Parathyroid adenoma (tissue), 2 donors: ENCODE measurements at regions not wholly inside any gene's neighbourhood (a gene's known extent, or its start where the extent isn't known, plus 50 kb on each side); places are given as distances from the start of the nearest gene placed in this dataset.

Source experiments
- H2AFZ ChIP-seq: fragments of 300-600 bp; sonication (generic); one replicate; pipeline ENCODE4 v1.7.0; 2017; ENCODE audit warnings: antibody characterized with exemption, mild to moderate bottlenecking
- H3K27ac ChIP-seq: fragments of 300-600 bp; sonication (generic); one replicate; pipeline ENCODE4 v1.7.0; 2017
- H3K27me3 ChIP-seq: fragments of 300-600 bp; sonication (generic); one replicate; pipeline ENCODE4 v1.7.0; 2017; ENCODE audit warnings: low read length; ENCODE audit not compliant: control insufficient read depth, insufficient read depth
- H3K36me3 ChIP-seq: fragments of 300-600 bp; sonication (generic); one replicate; pipeline ENCODE4 v1.7.0; 2017; ENCODE audit warnings: low read length; ENCODE audit not compliant: control insufficient read depth, insufficient read depth
- H3K4me1 ChIP-seq: fragments of 300-600 bp; sonication (generic); one replicate; pipeline ENCODE4 v1.7.0; 2017; ENCODE audit warnings: control low read depth
- H3K4me2 ChIP-seq: fragments of 300-600 bp; sonication (generic); one replicate; pipeline ENCODE4 v1.7.0; 2017; ENCODE audit warnings: low read length
- H3K4me3 ChIP-seq: fragments of 300-600 bp; sonication (generic); one replicate; pipeline ENCODE4 v1.7.0; 2017; ENCODE audit warnings: low read depth, low read length
- H3K79me2 ChIP-seq: fragments of 300-600 bp; sonication (generic); one replicate; pipeline ENCODE4 v1.7.0; 2017; ENCODE audit warnings: control low read depth
- H3K9ac ChIP-seq: fragments of 300-600 bp; sonication (generic); one replicate; pipeline ENCODE4 v1.7.0; 2017; ENCODE audit warnings: mild to moderate bottlenecking
- H3K9me3 ChIP-seq: fragments of 300-600 bp; sonication (generic); one replicate; pipeline ENCODE4 v1.7.0; 2017; ENCODE audit warnings: low read length; ENCODE audit not compliant: control insufficient read depth
- CTCF ChIP-seq: fragments of 300-600 bp; sonication (generic); IDR thresholded peaks from one replicate; pipeline ENCODE4 v1.7.0; 2017; ENCODE audit warnings: antibody characterized with exemption, mild to moderate bottlenecking
- donor health status: primary hyperparathyroidism.

- Histone ChIP-seq H3K4me3 (no peak overlapping the region), H3K9ac (no peak overlapping the region), H3K4me1 (no peaks in the 10 kb centered on the region), H3K27me3 (no peaks in the 10 kb centered on the region), H3K27ac (no peak overlapping the region), H3K9me3 (no peaks in the 10 kb centered on the region), H2AFZ (no peak overlapping the region), H3K79me2 (no peaks in the 10 kb centered on the region), H3K36me3 (no peaks in the 10 kb centered on the region), H3K4me2 (no peak overlapping the region)
- TF ChIP-seq CTCF: no peak
Measured at GRCh38 chr3:62995530-62995929, 120.3 kb upstream of the CADPS start.

DNA sequence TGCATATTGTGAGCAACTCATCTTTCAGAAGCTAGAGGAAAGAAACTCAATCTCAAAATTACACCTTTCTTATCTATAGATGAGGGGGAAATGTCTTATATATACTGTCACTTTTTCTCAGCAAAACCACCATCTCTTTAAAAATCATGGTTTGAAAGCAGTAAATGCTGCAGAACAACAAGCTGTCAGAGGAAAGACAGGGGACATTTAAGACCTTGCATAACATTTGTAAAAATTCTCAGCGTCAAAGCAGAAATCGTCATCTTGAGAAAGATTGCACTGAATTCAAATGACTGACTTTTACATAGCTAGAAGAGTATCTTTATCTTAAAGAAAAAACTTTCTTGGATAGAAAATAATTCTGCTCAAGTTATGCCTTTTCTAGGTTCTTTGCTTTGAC, 122.2 kb upstream of the CADPS start:
- no peak overlapping the region for H3K4me3 ChIP-seq
- no peak overlapping the region for H3K4me2 ChIP-seq
- H3K9me3 ChIP-seq: no peaks in the 10 kb centered on the region
- TF ChIP-seq CTCF: no peak
- H2AFZ ChIP-seq: no peak overlapping the region
- H3K9ac ChIP-seq: no peak overlapping the region
- H3K27me3 ChIP-seq: no peaks in the 10 kb centered on the region
- no peak overlapping the region for H3K27ac ChIP-seq
- H3K79me2 ChIP-seq: no peaks in the 10 kb centered on the region
- H3K4me1 ChIP-seq: no peaks in the 10 kb centered on the region
- H3K36me3 ChIP-seq: no peaks in the 10 kb centered on the region

DNA sequence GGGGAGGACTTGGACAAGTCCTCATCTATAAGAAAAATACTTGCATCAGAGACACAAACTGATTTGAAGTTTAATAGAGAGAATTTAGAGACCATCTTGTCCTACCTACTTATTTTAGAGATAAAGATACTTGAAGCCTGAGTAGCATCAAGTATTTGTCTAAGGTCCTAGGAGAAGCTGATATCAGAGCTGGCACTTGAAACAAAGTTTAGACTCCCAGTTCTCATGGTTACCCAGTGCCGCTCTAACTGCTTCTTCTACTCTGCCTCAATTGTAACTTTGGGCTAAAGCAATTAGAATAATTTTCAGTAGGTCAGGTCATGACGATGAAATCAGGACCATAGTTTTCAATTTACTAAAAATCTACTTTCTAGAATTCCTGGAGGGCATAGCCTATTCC, 123.9 kb upstream of the CADPS start:
- Histone ChIP-seq H3K4me1 (no peaks in the 10 kb centered on the region), H3K9me3 (no peaks in the 10 kb centered on the region), H3K79me2 (no peaks in the 10 kb centered on the region), H3K4me2 (no peak overlapping the region), H3K36me3 (no peaks in the 10 kb centered on the region), H3K9ac (no peak overlapping the region), H3K27me3 (no peaks in the 10 kb centered on the region), H3K27ac (no peak overlapping the region), H3K4me3 (no peak overlapping the region), H2AFZ (peak overlapping the region; percentile 2)
- no peak for TF ChIP-seq CTCF

- Histone ChIP-seq H2AFZ (peak overlapping the region; percentile 59), H3K79me2 (no peaks in the 10 kb centered on the region), H3K4me2 (no peak overlapping the region), H3K4me3 (no peak overlapping the region), H3K27ac (no peak overlapping the region), H3K36me3 (no peaks in the 10 kb centered on the region), H3K27me3 (no peaks in the 10 kb centered on the region), H3K9me3 (no peaks in the 10 kb centered on the region), H3K9ac (no peak overlapping the region), H3K4me1 (no peaks in the 10 kb centered on the region)
- no peak for TF ChIP-seq CTCF
Measured at GRCh38 chr3:62999791-63000190, 124.6 kb upstream of the CADPS start.

- H3K27me3 ChIP-seq: no peaks in the 10 kb centered on the region
- TF ChIP-seq CTCF: no peak
- no peaks in the 10 kb centered on the region for H3K9me3 ChIP-seq
- H3K4me3 ChIP-seq: no peak overlapping the region
- no peak overlapping the region for H3K27ac ChIP-seq
- H3K4me1 ChIP-seq: no peaks in the 10 kb centered on the region
- H3K4me2 ChIP-seq: no peak overlapping the region
- H3K9ac ChIP-seq: no peak overlapping the region
- no peaks in the 10 kb centered on the region for H3K36me3 ChIP-seq
- no peak overlapping the region for H2AFZ ChIP-seq
- no peaks in the 10 kb centered on the region for H3K79me2 ChIP-seq
Measured at GRCh38 chr3:63004448-63004847, 129.2 kb upstream of the CADPS start.
